DMS 273 (cell line): ENCODE measurements at regions not wholly inside any gene's neighbourhood (a gene's known extent, or its start where the extent isn't known, plus 50 kb on each side); places are given as distances from the start of the nearest gene placed in this dataset.
"Not testable (repeated sequence)": the region's sequence is repeated elsewhere in the genome, so short reads cannot be mapped to it uniquely, and the experiment has no call there.

Experiments
- DNase-seq: peaks from one replicate; lab custom pipeline; 2025; ENCODE audit not compliant: unreplicated experiment; lab: John Stamatoyannopoulos, UW

DNA sequence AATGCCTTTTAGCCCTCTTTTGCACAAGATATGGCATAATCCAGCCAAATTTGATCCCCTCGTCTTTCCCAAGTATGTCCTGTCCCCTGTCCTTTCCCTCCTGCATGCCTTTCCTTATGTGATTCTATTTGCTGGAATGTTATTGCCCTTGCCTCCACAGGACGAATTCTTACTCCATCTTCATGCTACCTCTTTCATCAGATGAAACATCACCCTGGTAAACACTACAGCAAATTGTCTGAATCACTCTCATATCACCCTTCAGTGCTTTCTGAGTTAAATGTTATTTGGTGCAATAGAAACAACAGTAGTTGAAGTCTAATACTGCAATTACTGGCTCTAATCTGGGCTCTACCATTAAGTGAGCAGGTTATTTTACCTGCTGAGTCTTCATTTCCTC, 52.2 kb upstream of the FAT1 start:
- no peak for DNase-seq

DNA sequence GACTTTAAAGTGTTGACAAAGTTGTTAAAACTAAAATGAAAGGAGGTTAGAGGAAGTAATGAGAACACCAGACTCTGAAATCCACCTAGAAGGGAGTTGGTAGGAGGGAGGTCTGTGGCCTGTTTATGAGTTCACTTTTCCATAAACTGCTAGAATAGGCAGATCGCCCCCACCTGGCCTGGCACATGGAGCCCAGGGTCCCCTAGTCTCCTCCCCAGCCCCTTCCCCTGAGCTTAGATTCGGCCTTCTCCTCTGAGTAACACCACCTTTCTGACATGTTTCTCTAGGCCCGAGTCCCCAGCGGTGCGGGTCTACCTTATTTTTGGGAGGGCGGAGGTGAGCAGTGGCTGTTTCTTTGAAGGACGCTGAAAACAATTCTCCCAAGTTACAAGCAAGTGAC, 54.5 kb upstream of the FAT1 start:
- DNase-seq = no peak

DNA sequence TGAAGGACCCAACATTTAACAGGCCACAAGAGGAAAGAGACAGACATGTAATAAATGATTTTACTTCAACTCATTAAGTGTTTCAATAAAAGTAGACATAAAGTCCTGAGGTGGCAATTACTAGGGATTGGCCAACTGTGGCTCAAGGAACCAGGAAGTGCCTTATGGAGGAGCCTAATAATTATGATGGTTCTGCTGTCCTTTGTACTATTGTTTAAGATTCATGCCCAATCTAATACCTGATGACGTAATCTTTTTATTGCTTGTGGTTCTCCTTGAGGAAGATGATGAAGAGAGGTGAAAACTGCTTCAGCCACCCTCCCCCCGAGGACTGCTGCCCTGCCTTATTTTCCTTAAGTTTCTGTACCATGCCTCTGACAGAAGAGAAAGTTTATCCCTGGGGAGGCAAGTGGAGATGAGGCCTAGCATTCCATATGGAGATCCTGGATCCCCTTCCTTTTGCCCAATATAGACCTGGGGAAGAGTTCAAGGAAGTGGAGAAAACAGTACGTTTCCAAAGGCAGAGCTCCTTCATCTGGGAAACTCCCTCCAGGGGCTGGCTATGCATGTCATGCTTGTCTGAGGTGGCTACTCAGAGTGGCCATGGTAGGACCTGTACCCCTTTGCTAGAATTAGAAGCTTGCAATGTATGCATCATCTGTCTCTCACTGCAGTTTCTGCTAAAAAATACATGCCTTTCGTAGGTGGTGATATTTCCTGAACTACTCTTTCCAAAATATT, 56.8 kb upstream of the FAT1 start:
- DNase-seq = no peak

DNA sequence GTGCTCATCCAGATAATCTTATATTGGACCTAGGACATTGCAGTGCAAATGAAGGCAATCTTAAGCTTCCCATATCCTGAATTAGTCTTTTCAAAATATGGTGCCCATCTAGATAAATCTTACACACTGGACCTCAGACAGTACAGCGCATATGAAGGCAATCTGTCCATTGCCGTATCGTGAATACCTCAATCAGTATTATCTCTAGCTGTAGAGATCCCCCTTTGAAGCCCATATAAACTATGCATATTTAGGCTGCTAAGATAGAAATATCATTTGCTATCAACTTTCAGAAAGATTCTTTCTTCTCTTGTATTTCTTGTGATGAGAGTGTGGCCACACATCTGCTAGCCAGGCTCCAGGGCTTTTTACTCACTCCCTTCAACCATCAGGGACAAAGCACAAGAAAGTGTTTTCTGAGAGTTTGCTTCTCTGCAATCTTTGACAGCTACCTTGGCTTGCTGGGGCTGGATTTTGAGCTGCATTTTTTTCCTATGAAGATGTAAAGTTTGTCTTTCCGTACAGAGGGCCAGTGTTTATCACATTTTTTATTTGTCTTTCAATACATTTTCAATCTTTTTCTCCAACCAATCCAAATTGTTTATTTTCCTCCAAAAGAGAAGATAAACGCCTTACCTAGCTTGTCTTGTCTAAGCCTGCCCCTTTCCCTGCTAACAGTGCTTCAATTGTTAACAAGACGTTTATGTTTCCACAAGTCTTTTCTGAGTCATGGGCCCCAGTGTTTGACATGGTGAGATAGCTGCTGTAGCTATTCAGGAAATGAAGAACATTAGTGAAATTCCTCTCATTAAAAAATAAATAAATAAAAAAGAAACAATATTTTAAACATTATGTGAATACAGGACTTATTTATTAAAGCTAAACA, 57.6 kb upstream of the FAT1 start:
- DNase-seq = no peak

DNA sequence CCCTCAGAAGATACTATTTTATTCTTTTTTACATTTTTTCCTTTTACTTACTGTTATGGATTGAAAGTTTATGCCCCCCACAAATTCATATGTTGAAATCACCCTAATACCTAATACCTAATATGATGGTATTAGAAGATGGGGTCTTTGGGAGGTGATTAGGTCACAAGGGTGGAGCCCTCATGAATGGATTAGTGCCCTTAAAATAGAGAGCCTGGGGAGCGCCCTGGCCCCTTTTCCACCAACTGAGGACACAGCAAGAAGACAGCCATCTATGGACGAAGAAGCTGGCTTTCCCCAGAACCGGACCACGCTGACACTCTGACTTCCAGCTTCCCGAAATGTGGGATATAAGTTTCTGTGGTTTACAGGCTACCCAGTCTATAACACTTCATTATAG, 58.6 kb upstream of the FAT1 start:
- DNase-seq = no peak

DNA sequence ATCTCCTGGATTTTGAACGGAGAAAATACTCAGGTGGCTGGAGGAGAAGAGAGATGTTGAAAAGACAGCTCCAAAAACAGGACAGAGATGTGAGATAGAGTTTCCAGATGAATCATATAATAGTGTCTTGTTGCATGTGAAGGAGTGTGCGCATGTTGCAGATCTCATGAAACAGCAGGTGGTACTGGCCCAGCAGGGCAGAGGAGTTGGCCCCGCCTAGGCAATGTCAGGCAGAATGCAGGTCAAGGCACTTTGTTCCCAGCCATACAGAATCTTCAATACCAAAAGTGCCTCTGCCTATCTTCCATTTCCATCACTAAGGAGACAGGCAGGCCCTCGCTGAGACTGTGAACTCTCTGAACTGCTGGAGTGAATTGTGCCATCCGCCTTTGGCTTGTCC, 63.9 kb upstream of the FAT1 start:
- DNase-seq = no peak

DNA sequence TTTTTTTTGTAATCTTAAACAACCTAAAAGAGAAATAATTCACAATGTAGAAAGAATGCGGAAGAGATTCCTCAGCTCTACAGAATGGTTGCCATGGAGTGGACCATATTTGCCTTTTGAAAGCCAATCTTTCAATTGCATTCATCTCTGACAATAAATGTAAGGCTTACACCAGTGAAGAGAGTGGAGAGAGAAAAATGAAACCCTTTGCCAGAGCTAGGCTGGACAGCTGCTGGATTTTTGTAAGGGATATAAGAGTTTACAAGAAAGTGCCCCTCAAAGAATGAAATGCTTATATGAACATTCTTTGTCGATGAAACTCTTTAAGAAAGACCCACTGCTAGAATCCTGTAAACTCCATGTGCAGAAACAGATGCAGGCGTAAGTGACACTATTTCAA, 66.0 kb upstream of the FAT1 start:
- DNase-seq = no peak

DNA sequence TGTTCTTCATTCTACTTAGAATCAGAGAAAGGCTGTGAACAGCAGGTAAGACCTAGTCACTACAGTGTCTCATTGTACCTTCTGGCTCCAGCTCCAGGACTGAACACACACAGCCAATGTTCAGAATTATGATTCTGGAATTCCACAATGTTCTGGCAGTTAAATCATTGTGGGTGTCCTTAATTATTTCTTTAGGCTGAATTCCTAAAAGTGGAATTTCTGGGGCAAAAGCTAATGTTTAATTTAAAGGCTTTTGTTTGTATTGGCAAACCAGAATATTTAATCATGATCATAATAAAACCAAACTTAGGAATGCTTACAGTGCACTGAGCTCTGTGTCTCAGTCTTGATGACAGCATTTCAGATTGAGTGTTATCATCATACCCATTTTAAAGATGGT, 67.0 kb upstream of the FAT1 start:
- DNase-seq = no peak

DNA sequence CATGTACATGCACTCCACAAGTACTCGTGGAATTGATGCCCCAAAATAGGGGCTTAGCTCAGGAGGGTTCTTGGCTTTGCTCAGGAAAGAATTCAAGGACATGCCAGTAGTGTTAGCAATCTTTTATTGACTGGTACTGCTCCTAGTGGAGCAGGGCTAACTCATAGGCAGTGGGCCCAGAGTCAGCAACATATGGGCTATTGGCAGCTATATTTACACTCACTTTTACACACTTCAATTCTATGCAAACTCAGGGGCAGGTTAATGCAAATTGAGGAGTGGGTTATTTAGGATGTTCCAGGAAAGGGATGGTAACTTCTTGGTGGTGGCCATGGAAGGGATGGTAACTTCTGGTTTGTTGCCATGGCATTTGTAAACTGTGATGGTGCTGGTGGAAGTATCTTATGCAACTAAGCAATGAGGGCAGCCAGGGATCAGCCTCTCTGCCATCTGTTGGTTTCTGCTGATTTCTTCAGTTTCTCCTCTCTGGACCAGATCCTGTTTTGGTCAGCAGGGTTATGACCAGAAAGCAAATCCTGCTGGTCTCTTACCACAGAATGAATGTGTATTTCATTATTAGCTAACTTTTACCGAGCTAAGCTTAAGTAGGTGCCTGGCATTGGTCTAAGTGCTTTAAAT, 69.2 kb upstream of the FAT1 start:
- peak; percentile 44 for DNase-seq

DNA sequence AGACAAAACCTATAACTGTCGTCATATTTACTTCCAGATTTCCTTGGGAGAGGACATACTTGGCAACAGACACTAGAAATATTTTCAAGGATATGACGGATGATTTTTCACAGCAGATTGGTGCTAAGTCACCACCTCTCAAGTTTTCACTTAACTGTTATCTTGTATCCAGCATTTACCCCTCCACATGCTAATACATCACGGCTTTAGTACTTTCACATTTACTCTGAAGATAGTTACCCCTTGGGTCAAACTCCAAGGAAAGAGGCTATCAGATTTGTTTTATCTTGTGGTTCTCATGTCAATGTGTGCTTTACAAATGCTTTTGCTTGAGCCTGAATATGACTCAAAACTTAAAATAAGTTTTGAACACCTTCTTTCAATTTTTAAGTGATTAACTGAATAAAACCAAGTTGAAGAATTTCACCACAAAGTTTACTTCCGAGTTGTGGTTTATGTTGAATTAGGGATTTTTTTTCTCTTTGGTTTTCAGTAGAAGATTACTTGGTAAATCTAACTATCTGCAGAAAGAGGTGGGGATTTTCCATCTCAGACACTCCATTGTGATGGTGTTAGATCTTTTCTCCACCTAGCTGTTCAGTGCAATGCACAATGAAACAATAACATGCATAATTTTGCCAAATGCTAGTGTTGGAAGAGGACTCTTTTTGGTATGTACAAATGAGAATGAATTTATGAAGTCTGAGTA, 75.4 kb upstream of the FAT1 start:
- DNase-seq = no peak

DNA sequence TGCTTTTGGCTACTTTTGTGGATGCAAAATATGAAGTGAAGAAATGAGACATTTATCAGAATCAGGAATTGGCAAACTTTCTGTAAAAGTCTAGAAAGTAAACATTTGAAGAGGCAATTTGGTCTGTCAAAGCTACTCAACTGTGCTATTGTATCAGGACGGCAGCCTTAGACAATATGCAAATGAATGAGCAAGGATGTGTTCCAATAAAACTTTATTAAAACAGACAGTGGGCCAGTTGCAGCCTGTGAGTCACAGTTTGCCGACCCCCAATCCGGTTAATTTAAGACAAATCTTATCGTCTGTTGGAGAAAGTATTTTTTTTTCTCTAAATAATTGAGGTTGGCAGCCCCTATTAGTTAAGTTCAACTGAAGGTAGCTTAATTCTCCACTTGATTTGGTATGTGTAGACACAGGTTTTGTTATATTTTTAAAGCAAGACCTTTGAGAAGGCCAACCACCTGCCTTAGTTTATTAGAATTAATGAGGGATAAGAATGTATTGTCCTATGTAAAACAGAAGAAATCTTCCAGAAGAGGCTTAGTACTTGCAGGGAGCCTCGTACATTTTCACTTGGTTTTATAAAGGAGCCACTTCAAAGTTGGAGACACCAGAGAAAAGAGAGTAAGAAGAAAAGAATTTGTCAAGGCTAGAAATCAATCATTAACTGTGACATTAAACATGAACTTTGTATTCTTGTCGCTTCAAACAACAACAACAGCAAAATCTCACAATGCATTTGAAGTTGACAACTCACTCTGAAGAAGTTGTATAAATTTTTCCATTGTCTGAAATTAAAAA, 81.6 kb upstream of the FAT1 start:
- no peak for DNase-seq

DNA sequence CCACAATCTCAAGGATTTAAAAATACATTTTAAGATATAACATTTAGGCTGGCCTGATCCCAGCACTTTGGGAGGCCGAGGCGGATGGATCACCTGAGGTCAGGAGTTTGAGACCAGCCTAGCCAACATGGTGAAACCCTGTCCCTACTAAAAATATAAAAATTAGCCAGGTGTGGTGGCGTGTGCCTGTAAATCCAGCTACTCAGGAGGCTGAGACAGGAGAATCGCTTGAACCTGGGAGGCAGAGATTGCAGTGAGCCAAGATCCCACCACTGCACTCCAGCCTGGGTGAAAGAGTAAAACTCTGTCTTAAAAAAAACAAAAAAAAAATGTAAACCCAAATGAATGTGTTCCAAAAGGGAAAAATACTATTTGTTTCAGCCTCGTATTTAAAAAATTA, 82.3 kb upstream of the FAT1 start:
- not testable (repeated sequence) for DNase-seq

DNA sequence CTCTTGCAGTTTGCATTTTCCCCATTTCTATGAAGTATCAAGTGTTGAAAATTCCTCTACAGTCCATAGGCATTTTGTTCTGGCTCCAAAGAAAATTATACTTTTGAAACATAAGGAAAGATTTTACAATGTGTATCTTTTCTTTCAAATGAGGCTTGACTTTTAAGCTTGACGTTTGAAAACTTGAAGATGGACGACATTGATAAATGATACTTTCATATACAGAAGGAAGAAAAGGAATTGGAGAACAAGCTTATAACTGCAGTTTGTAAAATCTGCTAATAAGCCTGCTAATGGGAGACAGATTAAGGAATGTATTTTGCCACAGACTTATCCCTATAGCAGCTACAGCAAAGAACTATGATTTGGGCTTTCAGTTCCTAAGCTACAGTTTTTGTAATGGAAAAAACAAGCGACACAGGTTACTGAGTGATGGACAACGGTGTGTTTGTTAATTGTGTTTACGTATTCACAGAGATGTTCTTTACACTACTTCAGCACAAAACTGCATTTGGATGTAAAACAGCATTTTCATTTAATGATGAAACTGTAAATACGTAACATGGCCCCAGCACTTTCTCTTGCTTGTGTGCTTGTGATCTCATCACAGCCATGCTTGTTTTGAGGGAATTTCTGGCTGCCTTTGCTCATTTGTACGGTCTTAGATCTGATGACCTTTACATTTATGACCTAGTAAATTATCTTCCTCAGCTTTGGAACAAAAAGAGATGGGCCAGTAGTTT, 83.2 kb upstream of the FAT1 start:
- no peak for DNase-seq

DNA sequence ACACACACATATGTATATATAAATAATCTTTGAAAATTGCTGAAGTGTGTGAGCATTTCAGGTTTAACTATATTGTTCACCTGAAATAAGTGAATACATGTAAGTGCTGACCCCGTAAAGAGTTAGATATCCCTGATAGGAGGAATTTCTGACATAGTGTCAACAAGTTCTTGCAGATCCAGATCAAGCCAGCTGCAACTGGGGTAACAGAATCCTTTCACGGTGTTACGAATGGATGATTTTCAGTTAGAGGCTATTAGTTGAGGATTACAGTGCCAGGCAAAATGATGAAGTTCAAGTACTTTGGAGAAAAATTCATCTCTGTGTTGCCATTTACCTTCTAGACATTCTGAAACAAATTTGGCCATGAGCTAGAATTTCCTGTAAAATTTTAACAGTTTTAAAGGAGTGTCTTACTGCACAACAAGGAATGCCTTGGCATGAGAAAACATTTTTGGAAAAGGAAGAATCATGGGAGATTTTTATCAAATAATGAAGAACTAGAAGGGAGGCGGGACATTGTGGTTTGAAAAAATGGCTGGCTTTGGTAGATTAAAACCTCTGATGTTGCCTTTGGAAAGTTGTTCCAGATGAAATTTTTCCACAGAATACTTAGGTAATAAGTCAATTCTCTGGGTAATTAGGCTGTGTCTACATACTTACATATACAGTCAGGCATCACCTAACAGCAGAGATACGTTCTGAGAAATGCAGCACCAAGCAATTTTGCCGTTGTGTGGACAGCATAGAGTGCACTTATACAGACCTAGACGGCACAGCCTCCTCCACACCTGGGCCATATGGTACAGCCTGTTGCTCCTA, 84.4 kb upstream of the FAT1 start:
- no peak for DNase-seq

DNA sequence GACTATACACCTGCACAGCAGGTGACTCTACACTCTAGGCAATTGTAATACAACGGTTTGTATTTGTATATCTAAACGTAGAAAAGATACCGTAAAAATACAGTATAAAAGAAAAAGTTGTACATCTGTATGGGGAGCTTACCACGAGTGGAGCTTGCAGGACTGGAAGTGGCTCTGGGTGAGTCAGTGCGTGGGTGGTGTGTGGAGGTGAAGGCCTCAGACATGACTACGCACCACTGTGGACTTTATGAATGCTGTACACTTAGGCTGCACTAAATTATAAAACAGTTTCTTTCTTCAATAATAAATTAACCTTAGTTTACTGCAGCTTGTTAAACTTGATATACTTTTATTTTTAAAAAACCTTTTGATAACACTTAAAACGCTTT, 85.0 kb upstream of the FAT1 start:
- DNase-seq = no peak

DNA sequence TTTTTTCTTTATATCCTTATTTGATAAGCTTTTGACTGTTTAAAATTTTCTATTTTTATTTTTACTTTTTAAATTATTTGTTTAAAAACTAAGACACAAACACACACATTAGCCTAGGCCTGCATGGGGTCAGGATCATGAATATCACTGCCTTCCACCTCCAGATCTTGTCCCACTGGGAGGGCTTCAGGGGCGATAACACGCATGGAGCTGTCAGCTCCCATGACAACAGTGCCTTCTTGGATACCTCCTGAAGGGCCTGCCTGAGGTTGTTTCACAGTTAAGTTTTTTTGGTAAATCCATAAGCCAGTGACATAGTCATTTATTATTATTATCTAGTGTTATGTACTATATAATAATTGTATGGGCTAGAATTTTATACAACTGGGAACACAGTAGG, 85.4 kb upstream of the FAT1 start:
- DNase-seq = no peak

DNA sequence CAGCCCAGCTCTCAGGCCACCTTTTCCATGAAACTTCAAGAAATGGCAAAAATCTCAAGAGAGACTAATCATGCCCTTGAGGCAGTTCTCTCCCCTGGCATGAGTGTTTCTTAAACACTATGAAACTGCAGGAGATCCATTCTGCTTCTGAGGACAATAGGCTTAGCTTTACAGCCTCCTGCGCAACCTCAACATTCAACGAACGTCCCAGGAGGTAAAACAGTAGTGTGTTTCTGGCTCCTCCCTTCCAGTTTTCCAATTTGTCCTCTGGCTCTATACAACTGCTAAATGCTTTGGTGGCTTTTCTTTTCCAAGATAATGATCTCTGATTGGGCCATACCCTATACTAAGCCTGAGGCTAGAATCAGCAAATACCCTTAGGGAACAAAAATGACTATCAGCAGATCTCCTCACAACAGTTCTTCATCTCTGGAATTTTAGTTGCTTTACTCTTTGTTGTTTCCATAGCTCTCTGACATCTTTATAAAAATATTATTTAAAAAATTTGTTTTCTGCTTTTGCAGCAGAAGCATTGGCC, 87.0 kb upstream of the FAT1 start:
- DNase-seq = no peak

DNA sequence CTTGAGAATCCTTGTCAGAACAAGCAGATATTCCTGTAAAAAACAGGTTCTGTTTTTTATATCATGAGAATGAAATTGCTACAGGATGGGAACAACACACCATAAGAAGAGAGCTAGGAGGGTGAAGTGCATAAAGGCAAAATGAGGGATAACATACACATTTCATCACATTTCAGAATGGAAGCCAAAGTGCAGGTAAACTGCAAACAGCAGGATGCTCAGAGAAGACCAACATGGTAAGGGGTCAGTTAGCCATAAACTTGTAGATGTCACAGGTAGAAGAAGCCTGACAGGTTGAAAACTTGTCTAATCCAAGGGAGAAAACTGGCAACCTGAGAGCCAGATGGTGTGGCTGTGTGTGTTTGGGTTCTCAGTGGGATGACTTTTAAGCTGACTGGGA, 88.9 kb upstream of the FAT1 start:
- DNase-seq = no peak
